ENCODE measurements at regions not wholly inside any gene's neighbourhood (a gene's known extent, or its start where the extent isn't known, plus 50 kb on each side); places are given as distances from the start of the nearest gene placed in this dataset.

DNA sequence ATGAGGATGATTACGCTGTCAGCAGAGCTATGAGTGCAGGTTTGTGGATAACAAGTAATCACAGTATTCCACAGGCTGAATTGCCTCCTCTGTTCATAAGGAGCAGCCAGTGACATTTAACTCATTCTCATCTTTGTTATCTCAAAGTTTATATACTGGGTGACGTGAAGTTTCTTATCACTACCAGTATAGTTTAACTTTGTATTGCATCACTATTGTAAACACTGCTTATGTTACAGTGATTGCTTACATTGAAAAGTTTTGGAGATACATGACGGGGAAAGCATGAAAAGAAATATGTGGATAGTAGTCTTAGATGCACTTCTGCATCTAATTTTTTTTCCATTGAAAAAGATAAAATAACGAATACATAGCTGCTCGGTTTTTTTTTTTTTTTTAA is 429.7 kb downstream of the VGLL3 start:
- Histone ChIP-seq H3K9me3 (ENCODE audit: insufficient read depth, low read depth, low read length) (no peaks in the 10 kb centered on the region), H3K36me3 (ENCODE audit: insufficient read depth, low read length) (no peaks in the 10 kb centered on the region), H3K4me1 (ENCODE audit: insufficient read depth, low read length) (peaks cover 14% of the 10 kb centered on the region), H3K27me3 (ENCODE audit: insufficient read depth, low read length) (no peaks in the 10 kb centered on the region), H3K9ac (ENCODE audit: low read depth, low read length) (no peak overlapping the region; the same call in 1 of the 2 replicates), H3K27ac (ENCODE audit: low read depth, low read length) (no peak overlapping the region), H3K4me3 (ENCODE audit: low read length) (no peak overlapping the region)
- 92% methylated on average over 4 of the region's 5 CpGs for WGBS

DNA sequence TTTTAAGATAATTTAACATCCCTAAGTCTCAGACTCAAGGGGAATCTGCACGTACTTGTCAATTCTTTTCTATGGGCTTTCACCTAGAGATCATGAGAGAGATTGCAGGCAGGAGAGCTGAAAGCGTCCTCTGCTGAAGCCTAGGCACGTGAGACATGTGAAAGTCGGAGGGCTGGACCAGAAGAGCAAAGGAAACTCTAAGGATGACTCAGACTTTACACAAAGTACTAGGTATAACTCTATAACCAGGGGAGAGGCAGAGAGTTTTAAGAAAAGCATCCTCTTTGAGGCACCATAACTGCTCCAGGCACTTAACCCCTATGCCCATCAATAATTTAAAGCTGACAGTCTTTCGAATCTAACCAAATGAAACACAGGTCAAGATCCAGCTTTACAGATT is 436.6 kb downstream of the VGLL3 start:
- peaks cover 9% of the 10 kb centered on the region for H3K4me1 ChIP-seq (ENCODE audit: insufficient read depth, low read length)
- no peaks in the 10 kb centered on the region for H3K9me3 ChIP-seq (ENCODE audit: insufficient read depth, low read depth, low read length)
- WGBS = 88% methylated on average over 5 of the region's 5 CpGs
- H3K9ac ChIP-seq (ENCODE audit: low read depth, low read length) = no peak overlapping the region
- no peaks in the 10 kb centered on the region for H3K27me3 ChIP-seq (ENCODE audit: insufficient read depth, low read length)
- H3K4me3 ChIP-seq (ENCODE audit: low read length) = no peak overlapping the region
- H3K36me3 ChIP-seq (ENCODE audit: insufficient read depth, low read length) = no peaks in the 10 kb centered on the region
- H3K27ac ChIP-seq (ENCODE audit: low read depth, low read length) = no peak overlapping the region

DNA sequence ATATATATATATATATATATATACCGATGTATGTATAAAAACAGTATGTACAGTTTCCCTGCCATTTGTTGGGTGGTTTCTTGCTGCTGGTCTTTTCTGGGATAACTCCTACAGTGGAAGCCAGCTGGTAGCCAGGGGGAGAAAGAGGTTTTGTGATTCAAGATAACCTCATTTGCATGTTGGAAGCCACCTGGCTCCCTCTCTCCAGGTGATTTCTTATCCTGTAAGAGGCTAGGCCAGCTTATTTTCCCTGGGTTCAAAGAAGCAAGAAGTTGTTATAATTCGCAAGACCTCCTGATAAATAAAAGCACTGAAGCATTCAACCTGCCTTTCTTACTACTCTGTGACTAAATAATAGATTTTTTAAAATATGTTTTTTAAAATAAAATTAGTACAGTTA is 443.3 kb downstream of the VGLL3 start:
- Histone ChIP-seq H3K4me3 (ENCODE audit: low read length) (peak overlapping the region; percentile 7; the same call in 1 of the 2 replicates), H3K36me3 (ENCODE audit: insufficient read depth, low read length) (no peaks in the 10 kb centered on the region), H3K27ac (ENCODE audit: low read depth, low read length) (peak overlapping the region; percentile 69; the same call in 1 of the 2 replicates), H3K9me3 (ENCODE audit: insufficient read depth, low read depth, low read length) (no peaks in the 10 kb centered on the region), H3K4me1 (ENCODE audit: insufficient read depth, low read length) (peaks cover 44% of the 10 kb centered on the region), H3K27me3 (ENCODE audit: insufficient read depth, low read length) (no peaks in the 10 kb centered on the region), H3K9ac (ENCODE audit: low read depth, low read length) (peak overlapping the region; percentile 26; the same call in 1 of the 2 replicates)
- WGBS = 60% methylated on average over 1 of the region's 2 CpGs

DNA sequence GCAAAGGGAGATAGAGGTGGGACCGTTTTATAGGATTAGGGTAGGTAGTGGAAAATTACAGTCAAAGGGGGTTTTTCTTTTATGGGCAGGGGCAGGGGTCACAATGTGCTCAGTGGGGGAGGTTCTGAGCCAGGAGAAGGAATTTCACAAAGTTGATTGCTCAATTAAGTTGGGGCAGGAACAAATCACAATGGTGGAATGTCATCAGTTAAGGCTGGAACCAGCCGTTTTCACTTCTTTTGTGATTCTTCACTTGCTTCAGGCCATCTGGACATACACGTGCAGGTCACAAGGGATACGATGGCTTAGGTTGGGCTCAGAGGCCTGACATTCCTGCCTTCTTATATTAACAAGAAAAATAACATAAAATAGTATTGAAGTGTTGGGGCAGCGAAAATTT is 453.8 kb downstream of the VGLL3 start:
- H3K4me1 ChIP-seq (ENCODE audit: insufficient read depth, low read length) = no peaks in the 10 kb centered on the region
- 78% methylated on average over 5 of the region's 5 CpGs for WGBS
- no peaks in the 10 kb centered on the region for H3K27me3 ChIP-seq (ENCODE audit: insufficient read depth, low read length)
- H3K9me3 ChIP-seq (ENCODE audit: insufficient read depth, low read depth, low read length) = peaks cover 14% of the 10 kb centered on the region
- H3K9ac ChIP-seq (ENCODE audit: low read depth, low read length) = no peak overlapping the region
- H3K27ac ChIP-seq (ENCODE audit: low read depth, low read length) = no peak overlapping the region
- H3K4me3 ChIP-seq (ENCODE audit: low read length) = no peak overlapping the region
- H3K36me3 ChIP-seq (ENCODE audit: insufficient read depth, low read length) = no peaks in the 10 kb centered on the region

DNA sequence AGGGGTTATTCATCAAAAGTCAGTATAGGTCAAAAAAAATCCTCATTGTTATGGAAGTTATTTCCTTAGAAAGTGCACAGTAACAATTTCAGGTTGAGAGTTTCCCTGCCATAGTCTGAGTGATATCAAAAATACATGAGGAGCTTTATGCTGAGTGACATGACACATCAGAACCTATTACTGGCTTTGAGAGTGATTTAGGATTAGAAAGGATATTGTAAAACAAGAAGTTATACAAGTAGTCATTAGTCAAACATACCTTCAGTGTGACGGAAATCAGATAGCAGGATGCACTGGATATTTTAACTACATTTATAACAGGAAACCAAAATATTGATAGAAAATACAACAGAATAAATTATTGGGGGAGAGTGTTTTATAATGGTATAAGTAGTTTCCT is 471.1 kb downstream of the VGLL3 start:
- Histone ChIP-seq H3K4me3 (ENCODE audit: low read length) (no peak overlapping the region), H3K9ac (ENCODE audit: low read depth, low read length) (no peak overlapping the region), H3K27me3 (ENCODE audit: insufficient read depth, low read length) (no peaks in the 10 kb centered on the region), H3K27ac (ENCODE audit: low read depth, low read length) (no peak overlapping the region), H3K36me3 (ENCODE audit: insufficient read depth, low read length) (no peaks in the 10 kb centered on the region), H3K4me1 (ENCODE audit: insufficient read depth, low read length) (no peaks in the 10 kb centered on the region), H3K9me3 (ENCODE audit: insufficient read depth, low read depth, low read length) (no peaks in the 10 kb centered on the region)
- WGBS = no CpG with 5 or more reads among the region's 1 CpG

DNA sequence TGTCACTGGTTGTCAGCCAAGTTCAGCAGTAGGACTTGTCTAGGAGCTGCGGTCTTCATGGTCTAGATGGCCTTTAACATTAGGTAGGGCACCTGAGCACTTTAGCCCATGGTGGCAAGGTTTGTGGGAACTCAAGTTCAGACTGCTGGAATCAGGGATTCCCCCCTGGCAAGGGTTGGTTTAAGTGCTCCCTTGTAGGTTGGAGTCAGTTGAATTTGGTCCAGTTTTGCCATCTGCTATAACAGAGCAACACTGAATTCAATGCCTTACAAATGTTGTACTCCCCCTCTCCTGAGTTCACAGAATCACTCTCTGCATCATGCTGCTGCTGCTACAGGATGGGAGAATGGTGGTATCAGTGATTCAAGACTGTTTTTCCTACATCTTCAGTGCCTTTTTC is 509.3 kb downstream of the VGLL3 start:
- Histone ChIP-seq H3K27ac (ENCODE audit: low read depth, low read length) (no peak overlapping the region), H3K27me3 (ENCODE audit: insufficient read depth, low read length) (no peaks in the 10 kb centered on the region), H3K36me3 (ENCODE audit: insufficient read depth, low read length) (no peaks in the 10 kb centered on the region), H3K4me3 (ENCODE audit: low read length) (no peak overlapping the region), H3K9ac (ENCODE audit: low read depth, low read length) (no peak overlapping the region), H3K4me1 (ENCODE audit: insufficient read depth, low read length) (no peaks in the 10 kb centered on the region), H3K9me3 (ENCODE audit: insufficient read depth, low read depth, low read length) (no peaks in the 10 kb centered on the region)
- WGBS = 91% methylated on average over 1 of the region's 1 CpG

DNA sequence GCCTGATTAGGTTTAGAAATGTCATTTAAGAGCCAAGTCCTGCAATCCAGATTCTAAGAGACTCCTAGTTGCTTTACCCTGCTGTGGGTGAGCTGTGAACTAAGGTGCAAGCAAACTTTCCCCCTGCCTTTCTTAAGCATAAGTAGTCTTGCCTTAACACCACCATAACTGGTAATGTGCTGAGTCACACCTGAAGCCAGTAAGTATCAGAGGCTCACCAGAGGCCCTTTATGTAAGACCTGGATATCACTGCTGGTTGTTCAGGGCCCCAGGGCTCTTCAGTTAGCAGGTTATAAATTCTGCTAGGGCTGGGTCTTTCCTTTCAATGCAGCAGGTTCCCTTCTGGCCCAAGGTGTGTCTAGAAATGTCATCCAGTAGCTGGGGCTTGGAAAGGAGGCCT is 509.9 kb downstream of the VGLL3 start:
- Histone ChIP-seq H3K9ac (ENCODE audit: low read depth, low read length) (no peak overlapping the region), H3K9me3 (ENCODE audit: insufficient read depth, low read depth, low read length) (no peaks in the 10 kb centered on the region), H3K4me3 (ENCODE audit: low read length) (no peak overlapping the region), H3K27me3 (ENCODE audit: insufficient read depth, low read length) (no peaks in the 10 kb centered on the region), H3K4me1 (ENCODE audit: insufficient read depth, low read length) (no peaks in the 10 kb centered on the region), H3K27ac (ENCODE audit: low read depth, low read length) (no peak overlapping the region), H3K36me3 (ENCODE audit: insufficient read depth, low read length) (no peaks in the 10 kb centered on the region)

DNA sequence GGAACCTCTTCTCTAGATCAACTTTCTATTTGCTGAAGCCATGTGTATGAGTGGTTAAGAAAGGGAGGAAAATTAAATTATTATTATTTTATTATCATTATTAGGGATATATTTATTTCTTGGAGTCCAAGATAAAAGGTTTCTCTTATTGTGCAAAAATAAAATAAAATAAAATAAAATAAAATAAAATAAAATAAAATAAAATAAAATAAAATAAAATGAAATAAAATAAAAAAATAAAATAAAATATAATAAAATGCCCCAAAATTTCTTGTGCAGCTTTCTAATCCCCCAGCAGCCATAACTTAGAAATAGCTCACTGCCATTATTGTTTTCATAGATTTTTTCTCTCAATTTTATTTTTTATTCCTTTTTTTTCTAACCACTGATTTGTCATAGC is 526.8 kb downstream of the VGLL3 start:
- H3K36me3 ChIP-seq (ENCODE audit: insufficient read depth, low read length) = no peaks in the 10 kb centered on the region
- no peak overlapping the region for H3K27ac ChIP-seq (ENCODE audit: low read depth, low read length)
- H3K4me3 ChIP-seq (ENCODE audit: low read length) = no peak overlapping the region
- no peaks in the 10 kb centered on the region for H3K4me1 ChIP-seq (ENCODE audit: insufficient read depth, low read length)
- peaks cover 3% of the 10 kb centered on the region; the same call in 1 of the 2 replicates for H3K9me3 ChIP-seq (ENCODE audit: insufficient read depth, low read depth, low read length)
- no peak overlapping the region for H3K9ac ChIP-seq (ENCODE audit: low read depth, low read length)
- H3K27me3 ChIP-seq (ENCODE audit: insufficient read depth, low read length) = no peaks in the 10 kb centered on the region

DNA sequence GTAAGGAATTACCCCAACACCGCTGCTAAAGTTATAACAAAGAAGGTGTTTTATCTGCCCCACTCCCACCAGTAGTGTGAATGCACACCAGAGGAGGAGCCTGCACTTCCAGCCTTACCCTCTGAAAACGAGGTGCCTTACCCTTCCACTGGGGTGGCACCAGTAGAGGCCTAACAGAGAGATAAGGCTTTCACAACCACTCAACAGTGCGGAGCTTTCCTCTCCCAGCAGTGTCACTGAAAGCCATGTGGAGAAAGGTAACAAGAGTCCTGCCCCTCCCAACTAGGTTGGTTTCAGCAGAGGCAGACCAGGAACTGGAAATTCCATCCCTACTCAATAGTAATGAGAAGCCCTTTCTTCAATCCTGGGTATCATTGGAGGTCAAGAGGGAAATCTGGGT is 539.2 kb downstream of the VGLL3 start:
- H3K9ac ChIP-seq (ENCODE audit: low read depth, low read length) = no peak overlapping the region
- WGBS = 88% methylated on average over 3 of the region's 3 CpGs

DNA sequence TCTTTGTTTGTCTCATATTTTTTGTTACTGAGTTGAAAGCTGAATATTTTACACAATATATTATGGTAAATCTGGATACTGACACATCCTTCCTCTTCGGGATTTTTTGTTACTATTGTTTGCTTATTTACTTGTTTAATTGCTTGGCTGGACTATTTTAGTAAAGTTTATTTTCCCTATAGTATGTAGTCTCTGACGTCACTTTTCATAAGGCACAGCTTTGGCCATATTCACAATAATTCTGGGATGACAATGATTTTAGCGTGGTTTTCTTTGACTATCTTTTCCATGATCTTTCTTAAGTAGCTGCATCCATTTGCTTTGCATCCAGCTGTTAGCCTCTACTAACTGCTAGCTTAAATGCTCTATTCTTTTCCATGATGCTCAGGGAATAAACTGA is 552.4 kb downstream of the VGLL3 start:
- Histone ChIP-seq H3K9ac (ENCODE audit: low read depth, low read length) (no peak overlapping the region), H3K27ac (ENCODE audit: low read depth, low read length) (no peak overlapping the region), H3K4me3 (ENCODE audit: low read length) (no peak overlapping the region), H3K36me3 (ENCODE audit: insufficient read depth, low read length) (no peaks in the 10 kb centered on the region), H3K4me1 (ENCODE audit: insufficient read depth, low read length) (no peaks in the 10 kb centered on the region), H3K9me3 (ENCODE audit: insufficient read depth, low read depth, low read length) (no peaks in the 10 kb centered on the region), H3K27me3 (ENCODE audit: insufficient read depth, low read length) (no peaks in the 10 kb centered on the region)
- 93% methylated on average over 2 of the region's 3 CpGs for WGBS

More for the DNA sequence above, 539.2 kb downstream of the VGLL3 start:
- no peaks in the 10 kb centered on the region for H3K9me3 ChIP-seq (ENCODE audit: insufficient read depth, low read depth, low read length)
- H3K27ac ChIP-seq (ENCODE audit: low read depth, low read length) = no peak overlapping the region
- H3K4me3 ChIP-seq (ENCODE audit: low read length) = no peak overlapping the region
- no peaks in the 10 kb centered on the region for H3K4me1 ChIP-seq (ENCODE audit: insufficient read depth, low read length)
- no peaks in the 10 kb centered on the region for H3K36me3 ChIP-seq (ENCODE audit: insufficient read depth, low read length)
- H3K27me3 ChIP-seq (ENCODE audit: insufficient read depth, low read length) = no peaks in the 10 kb centered on the region

DNA sequence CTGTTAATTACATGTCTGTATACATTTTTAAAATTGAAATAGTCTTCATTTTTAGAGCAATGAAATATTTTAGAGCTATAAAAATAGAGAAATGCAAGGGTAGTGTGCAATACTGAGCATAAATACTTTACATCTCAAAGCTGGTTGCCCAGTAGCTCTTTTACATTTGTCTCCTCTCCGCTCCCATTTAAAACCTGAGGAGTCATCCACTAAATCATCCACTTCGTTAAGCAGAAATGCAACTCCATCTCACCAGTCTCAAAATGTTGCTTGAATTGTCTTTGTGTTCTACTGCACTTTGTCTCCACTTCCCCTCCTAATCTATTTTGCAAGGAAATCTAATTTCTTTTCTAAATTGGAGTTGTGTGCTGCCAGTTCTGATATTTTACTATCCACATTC is 563.6 kb downstream of the VGLL3 start:
- no peaks in the 10 kb centered on the region for H3K4me1 ChIP-seq (ENCODE audit: insufficient read depth, low read length)
- no peaks in the 10 kb centered on the region for H3K36me3 ChIP-seq (ENCODE audit: insufficient read depth, low read length)
- no peak overlapping the region for H3K27ac ChIP-seq (ENCODE audit: low read depth, low read length)
- 84% methylated on average over 2 of the region's 2 CpGs for WGBS
- H3K27me3 ChIP-seq (ENCODE audit: insufficient read depth, low read length) = no peaks in the 10 kb centered on the region
- no peaks in the 10 kb centered on the region for H3K9me3 ChIP-seq (ENCODE audit: insufficient read depth, low read depth, low read length)
- no peak overlapping the region for H3K9ac ChIP-seq (ENCODE audit: low read depth, low read length)
- H3K4me3 ChIP-seq (ENCODE audit: low read length) = no peak overlapping the region

DNA sequence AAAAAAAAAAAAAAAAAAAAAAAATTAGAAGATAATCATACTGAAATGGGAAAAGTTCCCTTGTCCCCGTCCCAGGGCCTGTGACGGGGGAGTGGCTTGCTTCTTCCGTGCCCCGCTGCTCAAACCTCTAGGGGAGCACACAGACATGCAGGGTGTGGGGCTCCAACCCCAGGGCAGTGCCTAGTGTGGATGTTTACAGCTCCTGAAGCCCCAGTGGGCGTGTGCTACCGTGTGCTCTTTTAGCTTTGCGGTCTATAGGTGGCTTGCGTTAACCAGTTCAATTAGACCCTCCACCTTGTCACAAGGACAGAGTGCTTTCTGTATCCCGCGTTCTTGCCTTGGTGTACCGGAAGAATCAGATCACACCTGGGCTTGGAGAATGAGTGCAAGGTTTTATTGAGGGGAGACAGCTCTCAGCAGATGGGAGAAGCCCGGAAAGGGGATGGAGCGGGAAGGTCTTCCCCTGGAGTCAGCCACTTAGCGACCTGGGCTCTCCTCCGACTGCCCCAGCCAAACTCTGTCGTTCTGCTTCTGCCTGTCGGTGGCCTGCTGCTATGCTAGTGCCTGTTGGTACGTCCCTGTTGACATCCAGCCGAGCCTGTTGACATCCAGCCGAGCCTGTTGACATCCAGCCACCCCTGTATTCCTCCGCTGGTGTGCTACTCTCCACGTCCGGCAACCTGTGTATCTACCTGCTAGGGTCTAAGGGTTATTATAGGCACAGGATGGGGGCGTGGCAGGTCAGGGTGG is 569.8 kb downstream of the VGLL3 start:
- 92% methylated on average over 24 of the region's 24 CpGs for WGBS
- Histone ChIP-seq H3K36me3 (ENCODE audit: insufficient read depth, low read length) (no peaks in the 10 kb centered on the region), H3K4me3 (ENCODE audit: low read length) (no peak overlapping the region), H3K4me1 (ENCODE audit: insufficient read depth, low read length) (no peaks in the 10 kb centered on the region), H3K27me3 (ENCODE audit: insufficient read depth, low read length) (no peaks in the 10 kb centered on the region), H3K9me3 (ENCODE audit: insufficient read depth, low read depth, low read length) (no peaks in the 10 kb centered on the region), H3K9ac (ENCODE audit: low read depth, low read length) (no peak overlapping the region), H3K27ac (ENCODE audit: low read depth, low read length) (no peak overlapping the region)

All from HUES64 (cell line).